T-cell (primary cell): ENCODE measurements at regions not wholly inside any gene's neighbourhood (a gene's known extent, or its start where the extent isn't known, plus 50 kb on each side); places are given as distances from the start of the nearest gene placed in this dataset.

Experiments
- ATAC-seq, 4 experiments: fragments of 200-7000 bp in 3 of 4; fragments of 150-1000 bp in 1 of 4; cut with Tn5 transposase; replicated peaks in 1 of 4; 1 replicate in 3 of 4; 2 replicates in 1 of 4; pipeline ENCODE4 v1.10.0; 2021; ENCODE audit warnings: moderate library complexity in 3 of 4, mild to moderate bottlenecking in 2 of 4, moderate number of reproducible peaks in 1 of 4
- CTCF ChIA-PET, 2 donors: fragments of 300-600 bp; sonication (Branson Sonifier 250); formaldehyde crosslinking; loops; one replicate each; lab custom pipeline; 2022; ENCODE audit warnings: antibody characterized with exemption in 2 of 2; lab: Charles Lee
- POLR2A ChIA-PET, 2 donors: fragments of 300-600 bp; sonication (Branson Sonifier 250); formaldehyde crosslinking; loops; one replicate each; lab custom pipeline; 2022; ENCODE audit warnings: antibody characterized with exemption in 2 of 2; lab: Charles Lee
- DNase-seq, 35 experiments: peaks; one replicate each; pipeline versions ENCODE4 v3.0.0 to v3.0.0-alpha.2; 2013 to 2023
- H3K27ac ChIP-seq: one replicate; pipeline ENCODE4 v1.5.1; 2013; ENCODE audit warnings: low read length
- H3K27me3 ChIP-seq, 2 experiments: replicated peaks in 1 of 2; 1 replicate in 1 of 2; 2 replicates in 1 of 2; pipeline versions ENCODE4 v1.6.1 to v1.7.0; 2013; ENCODE audit warnings: low read length in 1 of 2, mixed read lengths in 1 of 2; ENCODE audit not compliant: control insufficient read depth in 2 of 2, insufficient read depth in 2 of 2; ENCODE audit errors: extremely low read depth in 1 of 2
- H3K36me3 ChIP-seq, 2 donors: 1 replicate in 1 of 2; 2 replicates in 1 of 2; pipeline versions ENCODE4 v1.6.1 to v1.7.0; 2013; ENCODE audit warnings: low read length in 1 of 2; ENCODE audit not compliant: control insufficient read depth in 2 of 2, insufficient read depth in 1 of 2; ENCODE audit errors: extremely low read depth in 1 of 2
- H3K4me1 ChIP-seq, 2 experiments: 1 replicate in 1 of 2; 2 replicates in 1 of 2; pipeline versions ENCODE4 v1.6.1 to v1.7.0; 2013; ENCODE audit warnings: low read length in 2 of 2, mixed read lengths in 1 of 2; ENCODE audit not compliant: insufficient read depth in 2 of 2, control insufficient read depth in 1 of 2; ENCODE audit errors: extremely low read depth in 1 of 2
- H3K4me3 ChIP-seq, 2 donors: 1 replicate in 1 of 2; 2 replicates in 1 of 2; pipeline versions ENCODE4 v1.5.1 to v1.7.0; 2013; ENCODE audit warnings: mild to moderate bottlenecking in 2 of 2, low read length in 1 of 2, moderate library complexity in 1 of 2; ENCODE audit not compliant: control insufficient read depth in 1 of 2; ENCODE audit errors: extremely low read depth in 1 of 2
- H3K9me3 ChIP-seq: 2 replicates; pipeline ENCODE4 v1.7.0; 2013
- H3K27ac Mint-ChIP-seq, 2 donors: one replicate each; pipeline ENCODE4 v1.8.0; 2020 to 2021; ENCODE audit warnings: mild to moderate bottlenecking in 2 of 2, mixed read lengths in 2 of 2
- H3K27me3 Mint-ChIP-seq, 2 donors: one replicate each; pipeline ENCODE4 v1.8.0; 2021 to 2022; ENCODE audit warnings: mixed read lengths in 2 of 2
- H3K36me3 Mint-ChIP-seq: one replicate; pipeline ENCODE4 v1.8.0; 2021; ENCODE audit warnings: mixed read lengths
- H3K4me1 Mint-ChIP-seq, 3 donors: one replicate each; pipeline ENCODE4 v1.8.0; 2020 to 2022; ENCODE audit warnings: mixed read lengths in 3 of 3, mild to moderate bottlenecking in 1 of 3
- H3K4me3 Mint-ChIP-seq, 3 donors: one replicate each; pipeline ENCODE4 v1.8.0; 2020 to 2022; ENCODE audit warnings: mild to moderate bottlenecking in 3 of 3, mixed read lengths in 3 of 3, moderate library complexity in 3 of 3
- H3K9me3 Mint-ChIP-seq, 3 donors: one replicate each; pipeline ENCODE4 v1.8.0; 2020 to 2022; ENCODE audit warnings: mixed read lengths in 3 of 3
- WGBS: methylation state at CpG from one replicate; pipeline ENCODE4 v1.1.5; 2013; ENCODE audit warnings: missing lambda C conversion rate; ENCODE audit not compliant: insufficient coverage; 5-methylcytosine and 5-hydroxymethylcytosine counted together

DNA sequence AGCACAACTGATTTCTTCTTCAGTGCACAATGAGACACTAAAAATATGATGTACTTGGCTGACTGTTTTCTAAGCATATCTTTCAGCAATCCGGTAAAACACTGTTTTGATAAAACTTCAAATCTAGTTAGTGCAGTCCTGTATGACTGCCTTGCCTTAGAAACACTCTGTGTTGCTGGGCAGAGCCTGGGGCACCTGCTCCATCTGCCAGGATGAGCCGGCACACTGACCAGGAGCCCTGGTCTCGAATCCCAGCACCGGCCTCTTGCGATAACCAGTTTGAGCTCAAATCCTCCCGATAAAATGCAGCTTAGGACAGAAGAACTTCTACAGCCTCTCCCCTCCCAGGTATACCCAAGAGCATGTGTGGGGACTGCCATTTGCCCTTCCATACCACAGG, 199.5 kb downstream of the SIPA1L2 start:
- Histone ChIP-seq H3K36me3 (no peaks in the 10 kb centered on the region), H3K4me1 (no peaks in the 10 kb centered on the region), H3K27ac (no peak overlapping the region), H3K4me3 (no peak overlapping the region), H3K9me3 (no peaks in the 10 kb centered on the region), H3K27me3 (no peaks in the 10 kb centered on the region)
- WGBS: 100% methylated on average over 3 of the region's 6 CpGs
- H3K4me1 Mint-ChIP-seq: no peaks in the 10 kb centered on the region
- H3K27ac Mint-ChIP-seq: peak overlapping the region in 1 of 2 donors; percentile 16
- ChIA-PET POLR2A (no interaction called here), CTCF (no interaction called here)
- H3K27me3 Mint-ChIP-seq: peaks cover 0 to 4% of the 10 kb centered on the region in 2 donors
- no peak overlapping the region for H3K4me3 Mint-ChIP-seq
- H3K36me3 Mint-ChIP-seq: no peaks in the 10 kb centered on the region
- DNase-seq: no peak
- ATAC-seq: no peak
- H3K9me3 Mint-ChIP-seq: no peaks in the 10 kb centered on the region

DNA sequence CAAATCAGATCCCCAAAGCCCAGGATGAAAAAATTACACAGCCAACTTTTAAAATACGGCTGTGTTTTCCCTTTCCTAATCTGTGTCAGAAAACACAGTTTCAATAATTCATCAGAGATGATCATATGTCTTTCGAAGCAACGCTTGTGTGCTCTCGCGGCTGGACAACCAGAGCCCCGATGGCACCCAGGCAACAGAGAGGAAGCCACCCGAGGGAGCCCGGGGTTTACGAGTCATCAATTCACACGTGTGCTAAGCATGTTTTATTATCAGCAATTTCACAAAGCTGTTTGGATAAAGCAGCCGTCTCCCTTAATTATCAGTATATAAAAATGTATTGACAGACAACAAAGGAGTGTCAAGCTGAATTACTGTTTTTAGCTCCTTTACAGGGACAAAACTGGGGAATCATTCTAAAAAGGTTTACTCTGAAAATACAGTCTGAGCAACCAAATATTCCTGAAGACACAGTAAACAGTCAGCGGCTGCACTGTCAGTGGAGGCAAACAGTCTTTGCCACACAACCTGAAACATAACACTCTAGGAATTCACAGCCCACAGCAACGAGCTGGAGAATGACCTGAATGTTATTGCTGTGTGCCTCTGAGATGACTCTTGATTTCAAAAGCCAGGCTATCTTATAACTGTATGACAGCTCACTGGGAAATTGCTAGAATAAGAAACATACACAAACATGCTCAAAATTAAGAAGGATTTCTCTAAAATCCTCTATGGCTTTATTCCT, 201.0 kb downstream of the SIPA1L2 start:
- Histone ChIP-seq H3K27ac (no peak overlapping the region), H3K4me1 (no peaks in the 10 kb centered on the region), H3K9me3 (no peaks in the 10 kb centered on the region), H3K4me3 (no peak overlapping the region), H3K27me3 (no peaks in the 10 kb centered on the region), H3K36me3 (no peaks in the 10 kb centered on the region)
- WGBS: 90% methylated on average over 6 of the region's 13 CpGs
- peaks cover 0 to 4% of the 10 kb centered on the region in 2 donors for H3K27me3 Mint-ChIP-seq
- DNase-seq (no peak), ATAC-seq (no peak)
- no peaks in the 10 kb centered on the region for H3K4me1 Mint-ChIP-seq
- no peaks in the 10 kb centered on the region for H3K9me3 Mint-ChIP-seq
- POLR2A ChIA-PET: no interaction called here
- CTCF ChIA-PET: interaction anchor here (0.7 to 0.8 kb wide), 2 partner anchors 107 to 673 kb away, joined by 4 to 5 read pairs; no protein-coding TSS in a partner anchor
- H3K27ac Mint-ChIP-seq: no peak overlapping the region
- H3K36me3 Mint-ChIP-seq: no peaks in the 10 kb centered on the region
- no peak overlapping the region for H3K4me3 Mint-ChIP-seq

- Histone ChIP-seq H3K27ac (no peak overlapping the region), H3K4me1 (no peaks in the 10 kb centered on the region), H3K9me3 (no peaks in the 10 kb centered on the region), H3K4me3 (no peak overlapping the region), H3K36me3 (no peaks in the 10 kb centered on the region), H3K27me3 (no peaks in the 10 kb centered on the region)
- no peak overlapping the region for H3K27ac Mint-ChIP-seq
- no peaks in the 10 kb centered on the region for H3K4me1 Mint-ChIP-seq
- WGBS: 100% methylated on average over 1 of the region's 3 CpGs
- ATAC-seq: no peak
- POLR2A ChIA-PET: no interaction called here
- peaks cover 0 to 3% of the 10 kb centered on the region in 2 donors for H3K27me3 Mint-ChIP-seq
- CTCF ChIA-PET: interaction anchor here (0.5 to 0.7 kb wide), 3 partner anchors 567 to 825 kb away, joined by 3 to 9 read pairs (median 5); no protein-coding TSS in a partner anchor
- no peaks in the 10 kb centered on the region for H3K36me3 Mint-ChIP-seq
- no peaks in the 10 kb centered on the region for H3K9me3 Mint-ChIP-seq
- H3K4me3 Mint-ChIP-seq: no peak overlapping the region
- no peak for DNase-seq
Measured at GRCh38 chr1:232428036-232428645, 201.8 kb downstream of the SIPA1L2 start.

DNA sequence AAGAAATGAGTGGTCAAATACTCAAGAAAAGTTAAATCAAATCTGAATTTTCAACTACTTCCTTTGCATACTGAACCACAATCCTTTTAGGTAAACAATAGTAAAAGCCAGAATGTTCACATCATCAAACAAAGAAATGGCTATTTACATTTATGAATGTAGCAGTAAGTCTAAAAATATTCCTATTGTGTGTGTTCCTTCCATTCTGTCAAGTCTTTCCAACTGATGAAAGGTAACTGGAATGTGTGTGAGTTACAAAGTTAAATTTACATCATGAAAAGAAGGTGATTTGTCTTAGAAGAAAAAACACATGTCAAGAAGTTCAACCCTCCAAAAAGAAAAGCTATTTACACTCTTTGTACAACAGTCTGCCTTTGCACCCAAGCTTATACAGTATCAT, 203.1 kb downstream of the SIPA1L2 start:
- H3K9me3 ChIP-seq: no peaks in the 10 kb centered on the region
- no peak overlapping the region for H3K4me3 ChIP-seq
- ATAC-seq: no peak
- no peak for DNase-seq
- ChIA-PET CTCF (no interaction called here), POLR2A (no interaction called here)
- no peaks in the 10 kb centered on the region for H3K36me3 Mint-ChIP-seq
- H3K27me3 Mint-ChIP-seq: no peaks in the 10 kb centered on the region
- H3K36me3 ChIP-seq: no peaks in the 10 kb centered on the region
- H3K9me3 Mint-ChIP-seq: no peaks in the 10 kb centered on the region
- no peaks in the 10 kb centered on the region for H3K27me3 ChIP-seq
- H3K4me1 ChIP-seq: peaks cover 0 to 2% of the 10 kb centered on the region in 2 experiments
- H3K27ac ChIP-seq: no peak overlapping the region
- H3K27ac Mint-ChIP-seq: no peak overlapping the region
- H3K4me1 Mint-ChIP-seq: no peaks in the 10 kb centered on the region
- H3K4me3 Mint-ChIP-seq: no peak overlapping the region

GRCh38 chr1:232425421-232425820, 204.5 kb downstream of the SIPA1L2 start:
- Mint-ChIP-seq H3K4me3 (no peak overlapping the region), H3K9me3 (no peaks in the 10 kb centered on the region), H3K27ac (no peak overlapping the region), H3K27me3 (no peaks in the 10 kb centered on the region), H3K36me3 (no peaks in the 10 kb centered on the region), H3K4me1 (peaks cover 0 to 5% (median 0%) of the 10 kb centered on the region in 3 donors)
- no peak overlapping the region for H3K4me3 ChIP-seq
- H3K27ac ChIP-seq: no peak overlapping the region
- ATAC-seq (no peak), DNase-seq (no peak)
- ChIA-PET POLR2A (no interaction called here), CTCF (no interaction called here)
- WGBS: 96% methylated on average over 9 of the region's 15 CpGs
- H3K27me3 ChIP-seq: no peaks in the 10 kb centered on the region
- H3K4me1 ChIP-seq: peaks cover 0 to 3% of the 10 kb centered on the region in 2 experiments
- H3K9me3 ChIP-seq: no peaks in the 10 kb centered on the region
- no peaks in the 10 kb centered on the region for H3K36me3 ChIP-seq

DNA sequence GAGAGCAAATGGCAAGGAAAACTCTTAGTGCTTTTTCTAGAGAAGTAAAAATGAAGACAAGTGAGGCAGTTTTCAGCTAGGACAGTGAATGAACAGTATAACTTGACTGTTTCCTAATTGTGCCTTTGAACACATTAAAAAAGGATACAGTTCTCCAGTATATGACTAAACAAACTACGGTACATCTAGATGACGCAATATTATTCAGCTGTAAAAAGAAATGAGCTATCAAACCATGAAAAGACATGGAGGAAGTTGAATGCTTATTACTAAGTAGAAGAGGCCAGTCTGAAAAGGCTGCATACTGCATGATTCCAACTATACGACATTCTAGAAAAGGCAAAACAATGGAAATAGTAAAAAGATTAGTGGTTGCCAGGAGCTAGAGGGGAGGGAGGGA, 206.3 kb downstream of the SIPA1L2 start:
- Histone ChIP-seq H3K27ac (no peak overlapping the region), H3K36me3 (no peaks in the 10 kb centered on the region), H3K4me1 (peaks cover 0 to 3% of the 10 kb centered on the region in 2 experiments), H3K27me3 (no peaks in the 10 kb centered on the region), H3K9me3 (no peaks in the 10 kb centered on the region), H3K4me3 (no peak overlapping the region)
- H3K4me1 Mint-ChIP-seq: peaks cover 0 to 5% (median 0%) of the 10 kb centered on the region in 3 donors
- 100% methylated on average over 1 of the region's 3 CpGs for WGBS
- POLR2A ChIA-PET: no interaction called here
- ATAC-seq (no peak), DNase-seq (no peak)
- no peaks in the 10 kb centered on the region for H3K9me3 Mint-ChIP-seq
- H3K36me3 Mint-ChIP-seq: peaks cover 4% of the 10 kb centered on the region
- H3K27ac Mint-ChIP-seq: no peak overlapping the region
- CTCF ChIA-PET: no interaction called here
- H3K27me3 Mint-ChIP-seq: no peaks in the 10 kb centered on the region
- H3K4me3 Mint-ChIP-seq: no peak overlapping the region
